Adrenal gland (tissue), 9 donors: ENCODE measurements at regions not wholly inside any gene's neighbourhood (a gene's known extent, or its start where the extent isn't known, plus 50 kb on each side); places are given as distances from the start of the nearest gene placed in this dataset.

Experiments used
- DNase-seq, 7 donors: peaks; one replicate each; pipeline ENCODE4 v3.0.0-alpha.2; 2019 to 2020
- H3K27ac ChIP-seq, 5 donors: fragments of 200-600 bp; sonication (generic) in 4 of 5; 1 replicate in 3 of 5; 2 replicates in 2 of 5; pipeline versions ENCODE4 v1.5.1 to v1.8.0; 2016 to 2020; ENCODE audit warnings: mild to moderate bottlenecking in 1 of 5
- H3K27me3 ChIP-seq: fragments of 200-600 bp; 2 replicates; pipeline ENCODE4 v1.8.0; 2021
- H3K36me3 ChIP-seq, 2 donors: fragments of 200-600 bp; replicated peaks in 1 of 2; 1 replicate in 1 of 2; 2 replicates in 1 of 2; pipeline versions ENCODE4 v1.5.1 to v1.8.0; 2018 to 2022
- H3K4me1 ChIP-seq, 2 donors: fragments of 200-600 bp; replicated peaks in 1 of 2; 1 replicate in 1 of 2; 2 replicates in 1 of 2; pipeline versions ENCODE4 v1.5.1 to v1.8.0; 2018 to 2021
- H3K4me3 ChIP-seq, 4 donors: fragments of 200-600 bp; sonication (generic) in 3 of 4; one replicate each; pipeline ENCODE4 v1.5.1; 2016 to 2018
- H3K9me3 ChIP-seq, 3 donors: fragments of 200-600 bp; sonication (generic) in 1 of 3; replicated peaks in 1 of 3; 1 replicate in 2 of 3; 2 replicates in 1 of 3; pipeline versions ENCODE4 v1.5.1 to v1.8.0; 2016 to 2021
- CTCF ChIP-seq, 6 experiments: fragments of 450-650 bp in 4 of 6; fragments of 200-600 bp in 2 of 6; sonication (generic) in 1 of 6; IDR thresholded peaks; 1 replicate in 5 of 6; 2 replicates in 1 of 6; pipeline versions ENCODE4 v1.5.1 to v1.8.0; 2016 to 2021; ENCODE audit warnings: antibody characterized with exemption in 6 of 6, mild to moderate bottlenecking in 2 of 6, moderate library complexity in 1 of 6
- POLR2A ChIP-seq, 2 donors: fragments of 450-650 bp; IDR thresholded peaks; one replicate each; pipeline ENCODE4 v1.6.1; 2017; ENCODE audit warnings: antibody characterized with exemption in 2 of 2, mild to moderate bottlenecking in 2 of 2, moderate library complexity in 1 of 2
- WGBS, 4 donors: extraction: QIAGEN DNeasy Blood & Tissue Kit in 2 of 4; methylation state at CpG; one replicate each; pipeline versions ENCODE4 v1.1.5 to v1.1.7; 2013 to 2017; 5-methylcytosine and 5-hydroxymethylcytosine counted together
- intact Hi-C, 2 donors: fragments of 100-400 bp; cut with DNase I; formaldehyde crosslinking; loops; one replicate each; pipeline versions ENCODE4 v1.14.1 to v1.15.0; 2022 to 2023
- donor health status: healthy with polysubstance abuse.
- donor health status: Bipolar disorder and iron deficiency.
- donor health status: DM: yes; HTN: yes; CAD: no.
- donor health status: DM: no; HTN: no; CAD: no.
- donor health status: DM: no; HTN: no; CAD: no.

- 50 to 59% (median 56%) methylated on average over 3 of the region's 3 CpGs for WGBS, 4 donors
- Histone ChIP-seq H3K27ac (no peak overlapping the region), H3K4me1 (no peaks in the 10 kb centered on the region), H3K36me3 (no peaks in the 10 kb centered on the region), H3K27me3 (no peaks in the 10 kb centered on the region), H3K9me3 (no peaks in the 10 kb centered on the region), H3K4me3 (no peak overlapping the region)
- TF ChIP-seq CTCF (IDR thresholded peaks at IDR 0.05): no peak
- TF ChIP-seq POLR2A (IDR thresholded peaks at IDR 0.05): no peak
- intact Hi-C loops: no loop called here
- DNase-seq: no peak
These were observed 273.9 kb downstream of the RFPL4B start for GRCh38 chr6:112620812-112621569.

GRCh38 chr6:112622036-112622435 lies 274.9 kb downstream of the RFPL4B start:
- no peaks in the 10 kb centered on the region for H3K4me1 ChIP-seq
- intact Hi-C loops: no loop called here
- TF ChIP-seq CTCF (IDR thresholded peaks at IDR 0.05): no peak
- TF ChIP-seq POLR2A (IDR thresholded peaks at IDR 0.05): no peak
- no peak overlapping the region for H3K27ac ChIP-seq
- H3K4me3 ChIP-seq: no peak overlapping the region
- no peaks in the 10 kb centered on the region for H3K27me3 ChIP-seq
- no peaks in the 10 kb centered on the region for H3K36me3 ChIP-seq
- no peaks in the 10 kb centered on the region for H3K9me3 ChIP-seq
- DNase-seq: no peak

- H3K27ac ChIP-seq: no peak overlapping the region
- no peaks in the 10 kb centered on the region for H3K36me3 ChIP-seq
- H3K9me3 ChIP-seq: peaks cover 0 to 3% (median 0%) of the 10 kb centered on the region in 3 donors
- no peaks in the 10 kb centered on the region for H3K4me1 ChIP-seq
- no peak for DNase-seq
- H3K4me3 ChIP-seq: no peak overlapping the region
- intact Hi-C loops: no loop called here
- 87 to 94% (median 90%) methylated on average over 6 of the region's 6 CpGs for WGBS, 4 donors
- no peak for TF ChIP-seq CTCF (IDR thresholded peaks at IDR 0.05)
- no peak for TF ChIP-seq POLR2A (IDR thresholded peaks at IDR 0.05)
- no peaks in the 10 kb centered on the region for H3K27me3 ChIP-seq
These were observed 279.4 kb downstream of the RFPL4B start for GRCh38 chr6:112626468-112627082.

GRCh38 chr6:112634376-112634775 lies 287.2 kb downstream of the RFPL4B start:
- H3K36me3 ChIP-seq: no peaks in the 10 kb centered on the region
- intact Hi-C loops: no loop called here
- H3K9me3 ChIP-seq: no peaks in the 10 kb centered on the region
- TF ChIP-seq CTCF (IDR thresholded peaks at IDR 0.05) (no peak), POLR2A (IDR thresholded peaks at IDR 0.05) (no peak)
- no peaks in the 10 kb centered on the region for H3K4me1 ChIP-seq
- DNase-seq: no peak
- WGBS, 4 donors: 40 to 68% (median 56%) methylated on average over 1 of the region's 1 CpG
- H3K4me3 ChIP-seq: no peak overlapping the region
- H3K27me3 ChIP-seq: no peaks in the 10 kb centered on the region
- no peak overlapping the region for H3K27ac ChIP-seq
